Gastroesophageal sphincter (tissue), 4 donors: ENCODE measurements at regions not wholly inside any gene's neighbourhood (a gene's known extent, or its start where the extent isn't known, plus 50 kb on each side); places are given as distances from the start of the nearest gene placed in this dataset.
"Not testable (repeated sequence)": the region's sequence is repeated elsewhere in the genome, so short reads cannot be mapped to it uniquely, and the experiment has no call there.

ENCODE experiments used
- ATAC-seq: fragments of 150-250 bp; one replicate; pipeline ENCODE4 v1.9.1; 2016; ENCODE audit warnings: mild to moderate bottlenecking, moderate library complexity
- H3K27ac ChIP-seq, 4 donors: fragments of 200-600 bp; sonication (generic) in 3 of 4; 1 replicate in 3 of 4; 2 replicates in 1 of 4; pipeline ENCODE4 v1.5.1; 2016 to 2019
- H3K27me3 ChIP-seq: fragments of 200-600 bp; sonication (generic); one replicate; pipeline ENCODE4 v1.5.1; 2019
- H3K36me3 ChIP-seq, 2 donors: fragments of 200-600 bp; sonication (generic); one replicate each; pipeline ENCODE4 v1.5.1; 2019; ENCODE audit warnings: control low read depth in 1 of 2
- H3K4me1 ChIP-seq, 3 donors: fragments of 200-600 bp; sonication (generic); 1 replicate in 2 of 3; 2 replicates in 1 of 3; pipeline ENCODE4 v1.5.1; 2016 to 2019; ENCODE audit warnings: control low read depth in 2 of 3
- H3K4me3 ChIP-seq, 2 donors: fragments of 200-600 bp; sonication (generic); one replicate each; pipeline ENCODE4 v1.5.1; 2019; ENCODE audit warnings: mild to moderate bottlenecking in 1 of 2, moderate library complexity in 1 of 2
- H3K9me3 ChIP-seq, 3 donors: fragments of 200-600 bp; sonication (generic); one replicate each; pipeline ENCODE4 v1.5.1; 2017 to 2019; ENCODE audit warnings: control low read depth in 2 of 3
- WGBS, 2 donors: methylation state at CpG; one replicate each; pipeline ENCODE4 v1.1.5; 2018; ENCODE audit warnings: low coverage in 1 of 2; 5-methylcytosine and 5-hydroxymethylcytosine counted together
- small RNA-seq, 4 donors: library from RNA; depleted of rRNA; stranded (forward); fragments of <200 nt; gene quantifications; one replicate each; pipeline ENCODE3, GENCODE V24; 2016

- not testable (repeated sequence) for H3K27ac ChIP-seq, H3K4me3 ChIP-seq, H3K9me3 ChIP-seq, H3K27me3 ChIP-seq, H3K36me3 ChIP-seq, H3K4me1 ChIP-seq
- peak; percentile 55 for ATAC-seq
- 60 to 79% methylated on average over 1 to 7 of the region's 14 CpGs for WGBS, 2 donors
Observed at GRCh38 chr7:63620169-63620735, 378.4 kb upstream of the ZNF722 start.

DNA sequence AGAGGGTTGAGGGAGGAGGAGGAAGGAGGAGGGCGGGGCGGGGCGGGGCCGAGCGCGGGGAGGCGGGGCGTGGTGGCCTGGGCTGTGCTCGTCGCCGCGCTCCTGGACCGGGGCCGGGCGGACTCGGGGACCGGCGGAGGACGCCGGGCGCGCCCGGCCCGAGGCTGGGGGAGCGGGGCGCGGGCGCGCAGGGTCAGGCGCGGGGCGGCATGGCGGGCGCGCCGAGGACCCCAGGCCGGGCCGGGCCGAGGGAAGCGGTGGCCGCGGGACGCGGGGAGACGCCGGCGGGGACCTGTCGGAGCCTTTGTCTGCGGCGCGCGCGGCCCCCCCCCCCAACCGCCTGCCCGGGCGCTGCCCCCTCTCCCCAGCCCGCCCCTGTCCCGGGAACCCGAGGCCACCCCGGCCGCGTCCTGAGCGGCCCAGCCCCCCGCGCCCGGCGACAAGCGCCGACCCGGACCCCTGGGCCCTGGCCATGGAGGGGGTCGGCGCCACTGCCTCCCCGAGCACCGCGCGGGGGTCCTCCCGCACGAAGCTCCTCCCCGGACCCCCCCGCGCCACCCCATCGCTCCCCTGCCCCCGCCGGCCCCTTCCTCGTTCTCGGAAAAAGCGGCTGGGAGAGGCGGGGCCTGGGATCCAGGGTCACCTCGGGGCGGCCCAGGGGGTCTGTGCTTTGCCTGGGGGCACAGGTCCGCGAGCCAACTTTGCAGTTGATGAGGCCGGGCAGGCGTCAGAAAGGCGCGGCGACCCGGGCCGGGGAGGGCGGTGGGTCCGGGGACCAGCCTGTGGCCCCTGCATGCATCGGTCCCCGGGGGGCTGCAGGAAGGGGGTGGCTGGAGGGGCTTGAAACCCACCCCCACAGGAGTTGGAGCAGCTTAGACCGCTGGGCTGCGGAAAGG, 370.8 kb upstream of the ZNF722 start:
- WGBS, 2 donors: no CpG with 5 or more reads among the region's 105 CpGs
- H3K4me1 ChIP-seq, ATAC-seq: not testable (repeated sequence)

GRCh38 chr7:63629024-63629423, 369.6 kb upstream of the ZNF722 start:
- WGBS, 2 donors: no CpG with 5 or more reads among the region's 9 CpGs
- not testable (repeated sequence) for H3K27ac ChIP-seq, H3K4me1 ChIP-seq, H3K4me3 ChIP-seq, H3K27me3 ChIP-seq, H3K9me3 ChIP-seq, H3K36me3 ChIP-seq, ATAC-seq

More for the DNA sequence above, 370.8 kb upstream of the ZNF722 start:
- H3K36me3 ChIP-seq, H3K4me3 ChIP-seq, H3K27me3 ChIP-seq, H3K9me3 ChIP-seq, H3K27ac ChIP-seq: not testable (repeated sequence)

DNA sequence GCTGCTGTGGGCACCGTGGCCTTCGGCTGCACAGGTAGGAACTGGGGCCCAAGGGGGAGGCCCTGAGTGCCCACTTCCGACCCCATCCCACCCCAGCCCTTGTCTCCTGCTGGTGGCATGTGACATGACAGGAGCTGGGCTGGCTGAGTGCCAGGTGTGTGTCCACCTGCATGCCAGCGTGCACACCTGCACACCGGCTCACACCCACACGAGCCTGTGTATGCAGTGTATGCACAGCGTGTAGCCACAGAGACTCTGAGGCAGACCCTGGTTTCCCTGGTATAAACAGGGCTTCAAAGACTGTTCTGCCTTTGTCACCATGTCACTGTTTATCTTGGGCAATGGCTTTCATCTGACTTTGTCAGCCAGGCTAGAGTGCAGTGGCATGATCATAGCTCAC, 362.1 kb upstream of the ZNF722 start:
- ATAC-seq, H3K36me3 ChIP-seq, H3K4me3 ChIP-seq, H3K27me3 ChIP-seq, H3K9me3 ChIP-seq, H3K27ac ChIP-seq, H3K4me1 ChIP-seq: not testable (repeated sequence)
- WGBS, 2 donors: no CpG with 5 or more reads among the region's 7 CpGs

DNA sequence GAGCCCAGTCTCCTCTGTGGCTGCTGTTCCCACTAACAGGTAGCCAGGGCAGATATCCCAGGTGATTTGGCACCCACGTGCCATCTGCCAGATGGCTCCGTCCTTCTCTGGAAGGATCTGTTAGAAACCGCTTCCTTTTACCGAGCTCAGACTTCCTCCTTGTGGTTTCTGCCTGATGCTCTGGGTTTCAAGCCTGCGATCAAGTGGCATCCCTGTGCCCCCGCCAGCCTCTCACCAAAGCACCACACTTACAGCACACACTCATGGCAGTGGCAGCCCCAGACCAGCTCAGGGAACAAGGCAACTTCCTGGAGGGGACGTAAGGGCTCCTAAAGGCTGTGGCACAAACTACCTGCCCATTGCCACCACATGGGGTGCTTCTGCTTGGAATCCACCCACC, 333.1 kb upstream of the ZNF722 start:
- H3K27ac ChIP-seq, H3K27me3 ChIP-seq, H3K36me3 ChIP-seq, ATAC-seq, H3K4me1 ChIP-seq, H3K4me3 ChIP-seq, H3K9me3 ChIP-seq: not testable (repeated sequence)
- WGBS, 2 donors: no CpG with 5 or more reads among the region's 7 CpGs

- H3K4me3 ChIP-seq, ATAC-seq, H3K9me3 ChIP-seq, H3K27me3 ChIP-seq, H3K4me1 ChIP-seq, H3K27ac ChIP-seq, H3K36me3 ChIP-seq: not testable (repeated sequence)
- 60 to 82% methylated on average over 2 to 3 of the region's 7 CpGs for WGBS, 2 donors
Observed at GRCh38 chr7:63691408-63691807, 307.2 kb upstream of the ZNF722 start.

GRCh38 chr7:63694296-63694695, 304.4 kb upstream of the ZNF722 start:
- not testable (repeated sequence) for H3K36me3 ChIP-seq, H3K4me1 ChIP-seq, H3K4me3 ChIP-seq, H3K9me3 ChIP-seq, ATAC-seq, H3K27ac ChIP-seq, H3K27me3 ChIP-seq
- no CpG with 5 or more reads among the region's 41 CpGs for WGBS, 2 donors

Small RNAs in the stretch of these regions (small RNA-seq; reads per million reads assigned to genes)
- gene MIR4283-2: 0 reads per million in 4 donors
